Endodermal cell (in vitro differentiated cells): ENCODE measurements at regions not wholly inside any gene's neighbourhood (a gene's known extent, or its start where the extent isn't known, plus 50 kb on each side); places are given as distances from the start of the nearest gene placed in this dataset.

ENCODE experiments used
- DNase-seq: peaks from one replicate; pipeline ENCODE4 v3.0.0-alpha.2; 2017
- H3K27ac ChIP-seq: 2 replicates; pipeline ENCODE4 v1.5.1; 2013; ENCODE audit warnings: mild to moderate bottlenecking, low read depth, low read length, moderate library complexity
- H3K27me3 ChIP-seq: 2 replicates; pipeline ENCODE4 v1.6.1; 2013; ENCODE audit warnings: mild to moderate bottlenecking, low read length, moderate library complexity; ENCODE audit not compliant: insufficient read depth, control insufficient read depth, poor library complexity, severe bottlenecking
- H3K36me3 ChIP-seq: 2 replicates; pipeline ENCODE4 v1.7.0; 2013; ENCODE audit warnings: mild to moderate bottlenecking, low read length, moderate library complexity; ENCODE audit not compliant: control insufficient read depth, insufficient read depth
- H3K4me1 ChIP-seq: one replicate; pipeline ENCODE4 v1.7.0; 2013; ENCODE audit warnings: low read length; ENCODE audit not compliant: control insufficient read depth, insufficient read depth
- H3K4me3 ChIP-seq: 2 replicates; pipeline ENCODE4 v1.5.1; 2013; ENCODE audit warnings: mild to moderate bottlenecking, low read length, moderate library complexity
- H3K9ac ChIP-seq: 2 replicates; pipeline ENCODE4 v1.6.1; 2013; ENCODE audit warnings: mild to moderate bottlenecking, low read length, moderate library complexity; ENCODE audit not compliant: poor library complexity, severe bottlenecking; ENCODE audit errors: extremely low read depth
- H3K9me3 ChIP-seq: 2 replicates; pipeline ENCODE4 v1.6.1; 2013; ENCODE audit warnings: mild to moderate bottlenecking, low read length, moderate library complexity; ENCODE audit not compliant: control insufficient read depth
- H3K27ac Mint-ChIP-seq: 2 replicates; pipeline ENCODE4 v1.8.0; 2020; ENCODE audit warnings: mixed read lengths
- H3K27me3 Mint-ChIP-seq: 2 replicates; pipeline ENCODE4 v1.8.0; 2021; ENCODE audit warnings: mild to moderate bottlenecking, mixed read lengths; ENCODE audit not compliant: insufficient read depth
- H3K36me3 Mint-ChIP-seq: 2 replicates; pipeline ENCODE4 v1.8.0; 2020; ENCODE audit warnings: low read depth, mixed read lengths
- H3K4me1 Mint-ChIP-seq: 2 replicates; pipeline ENCODE4 v1.8.0; 2020; ENCODE audit warnings: mixed read lengths
- H3K4me3 Mint-ChIP-seq: 2 replicates; pipeline ENCODE4 v1.8.0; 2020; ENCODE audit warnings: mild to moderate bottlenecking, moderate library complexity, mixed read lengths
- H3K9me3 Mint-ChIP-seq: 2 replicates; pipeline ENCODE4 v1.8.0; 2020; ENCODE audit warnings: mild to moderate bottlenecking, mixed read lengths
- WGBS, 2 experiments: methylation state at CpG; one replicate each; pipeline versions ENCODE4 v1.1.5 to v1.1.7; 2013; ENCODE audit warnings: missing lambda C conversion rate in 2 of 2, mixed read lengths in 1 of 2; ENCODE audit not compliant: insufficient coverage in 1 of 2, insufficient read length in 1 of 2; 5-methylcytosine and 5-hydroxymethylcytosine counted together
- TF ChIP-seq, protein P1 (sequence below): fragments of 200-600 bp; sonication (generic); conservative IDR thresholded peaks from 2 replicates; pipeline ENCODE4 v1.5.0; 2021; ENCODE audit warnings: antibody characterized with exemption, mild to moderate bottlenecking

DNA sequence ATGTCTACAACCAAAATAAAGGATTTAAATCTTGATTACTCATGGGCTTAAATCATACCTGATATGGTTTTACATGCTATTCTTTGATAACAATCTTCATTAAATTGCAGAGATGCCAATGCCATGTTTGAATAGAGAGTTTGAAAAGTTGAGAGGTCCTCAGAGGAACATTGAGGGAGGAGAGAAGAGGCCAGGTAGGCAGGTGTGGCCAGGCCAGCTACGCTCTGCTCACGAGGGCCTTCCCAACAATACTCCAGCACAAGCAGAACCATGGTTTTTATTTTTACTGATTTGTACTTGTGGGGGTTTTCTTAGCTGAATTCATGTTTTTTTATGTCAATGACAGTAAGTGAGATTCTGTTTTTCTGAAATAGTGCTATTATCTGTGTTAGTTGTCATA is 158.1 kb upstream of the RFC3 start:
- no peak overlapping the region for H3K4me3 Mint-ChIP-seq
- Histone ChIP-seq H3K27ac (no peak overlapping the region), H3K36me3 (no peaks in the 10 kb centered on the region), H3K4me3 (no peak overlapping the region), H3K9ac (no peak overlapping the region), H3K9me3 (peaks cover 4% of the 10 kb centered on the region), H3K27me3 (no peaks in the 10 kb centered on the region), H3K4me1 (no peaks in the 10 kb centered on the region)
- H3K4me1 Mint-ChIP-seq: no peaks in the 10 kb centered on the region
- H3K27ac Mint-ChIP-seq: no peak overlapping the region
- TF ChIP-seq, protein P1, sequence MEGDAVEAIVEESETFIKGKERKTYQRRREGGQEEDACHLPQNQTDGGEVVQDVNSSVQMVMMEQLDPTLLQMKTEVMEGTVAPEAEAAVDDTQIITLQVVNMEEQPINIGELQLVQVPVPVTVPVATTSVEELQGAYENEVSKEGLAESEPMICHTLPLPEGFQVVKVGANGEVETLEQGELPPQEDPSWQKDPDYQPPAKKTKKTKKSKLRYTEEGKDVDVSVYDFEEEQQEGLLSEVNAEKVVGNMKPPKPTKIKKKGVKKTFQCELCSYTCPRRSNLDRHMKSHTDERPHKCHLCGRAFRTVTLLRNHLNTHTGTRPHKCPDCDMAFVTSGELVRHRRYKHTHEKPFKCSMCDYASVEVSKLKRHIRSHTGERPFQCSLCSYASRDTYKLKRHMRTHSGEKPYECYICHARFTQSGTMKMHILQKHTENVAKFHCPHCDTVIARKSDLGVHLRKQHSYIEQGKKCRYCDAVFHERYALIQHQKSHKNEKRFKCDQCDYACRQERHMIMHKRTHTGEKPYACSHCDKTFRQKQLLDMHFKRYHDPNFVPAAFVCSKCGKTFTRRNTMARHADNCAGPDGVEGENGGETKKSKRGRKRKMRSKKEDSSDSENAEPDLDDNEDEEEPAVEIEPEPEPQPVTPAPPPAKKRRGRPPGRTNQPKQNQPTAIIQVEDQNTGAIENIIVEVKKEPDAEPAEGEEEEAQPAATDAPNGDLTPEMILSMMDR: no peak
- no peaks in the 10 kb centered on the region for H3K36me3 Mint-ChIP-seq
- H3K27me3 Mint-ChIP-seq: no peaks in the 10 kb centered on the region
- H3K9me3 Mint-ChIP-seq: peaks cover 9% of the 10 kb centered on the region
- WGBS, 2 experiments: 100% methylated on average over 2 of the region's 2 CpGs
- no peak for DNase-seq

DNA sequence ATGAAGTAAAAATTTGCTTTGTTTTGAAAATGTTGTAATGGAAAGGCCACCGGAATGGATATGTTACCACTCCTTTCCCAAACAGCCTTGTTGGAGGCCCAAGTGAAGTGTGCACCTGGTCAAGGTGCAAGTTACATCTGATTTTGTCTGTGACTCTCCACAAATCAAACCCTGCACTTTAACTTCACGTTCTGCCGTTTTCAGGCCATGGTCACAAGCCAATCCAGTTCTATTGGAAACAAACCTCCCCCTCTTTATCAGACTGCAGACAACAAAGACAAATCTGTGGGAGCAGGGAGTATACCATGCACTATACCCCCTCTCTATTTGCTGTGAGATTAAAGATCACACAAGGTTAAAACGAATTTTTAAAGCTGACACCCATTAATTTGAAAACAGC is 155.6 kb upstream of the RFC3 start:
- Mint-ChIP-seq H3K9me3 (peaks cover 9% of the 10 kb centered on the region), H3K27me3 (no peaks in the 10 kb centered on the region), H3K4me1 (no peaks in the 10 kb centered on the region), H3K36me3 (no peaks in the 10 kb centered on the region), H3K4me3 (no peak overlapping the region), H3K27ac (no peak overlapping the region)
- H3K9me3 ChIP-seq: peaks cover 4% of the 10 kb centered on the region
- H3K4me1 ChIP-seq: no peaks in the 10 kb centered on the region
- no peak for DNase-seq
- H3K27ac ChIP-seq: no peak overlapping the region
- no peak overlapping the region for H3K9ac ChIP-seq
- 80 to 100% methylated on average over 2 to 4 of the region's 4 CpGs for WGBS, 2 experiments
- no peak overlapping the region for H3K4me3 ChIP-seq
- no peaks in the 10 kb centered on the region for H3K36me3 ChIP-seq
- no peaks in the 10 kb centered on the region for H3K27me3 ChIP-seq
- TF ChIP-seq, protein P1: no peak

DNA sequence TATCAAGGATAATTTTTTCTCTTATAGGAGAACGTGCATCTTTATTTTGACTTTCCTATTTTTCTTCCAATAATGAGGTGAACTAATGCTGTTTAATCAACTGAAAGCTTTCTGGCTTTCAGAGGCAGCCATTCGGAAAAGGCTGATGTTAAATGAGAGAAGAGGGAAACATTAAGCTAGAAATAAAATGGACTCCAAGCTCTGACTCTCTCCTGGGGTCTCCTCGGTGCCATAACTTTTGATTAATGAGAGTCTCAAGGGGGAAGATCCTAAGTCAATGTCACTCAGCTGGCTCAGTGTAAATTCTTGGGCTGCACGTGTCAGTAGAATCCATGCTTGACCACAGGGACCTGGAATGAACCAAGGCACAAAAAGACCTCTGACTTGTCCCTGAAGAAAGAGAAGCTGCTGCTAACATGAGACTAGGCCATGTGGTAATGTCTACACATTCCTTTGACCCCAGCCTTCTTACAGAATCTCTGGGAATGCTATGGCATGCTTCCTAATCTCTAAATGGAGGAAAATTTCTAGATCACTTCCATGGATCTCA is 152.2 kb upstream of the RFC3 start:
- H3K36me3 ChIP-seq: no peaks in the 10 kb centered on the region
- Mint-ChIP-seq H3K4me1 (no peaks in the 10 kb centered on the region), H3K27ac (no peak overlapping the region)

More for the DNA sequence above, 152.2 kb upstream of the RFC3 start:
- peaks cover 9% of the 10 kb centered on the region for H3K9me3 Mint-ChIP-seq
- TF ChIP-seq, protein P1: no peak
- Histone ChIP-seq H3K4me1 (no peaks in the 10 kb centered on the region), H3K9me3 (peaks cover 4% of the 10 kb centered on the region), H3K9ac (no peak overlapping the region), H3K4me3 (no peak overlapping the region), H3K27me3 (no peaks in the 10 kb centered on the region), H3K27ac (no peak overlapping the region)
- H3K4me3 Mint-ChIP-seq: no peak overlapping the region
- peaks cover 2% of the 10 kb centered on the region for H3K27me3 Mint-ChIP-seq
- no peak for DNase-seq
- whole genome bisulfite sequencing, 2 experiments: 90 to 93% methylated on average over 3 to 4 of the region's 4 CpGs
- H3K36me3 Mint-ChIP-seq: no peaks in the 10 kb centered on the region
